ENCODE measurements at regions not wholly inside any gene's neighbourhood (a gene's known extent, or its start where the extent isn't known, plus 50 kb on each side); places are given as distances from the start of the nearest gene placed in this dataset.

DNA sequence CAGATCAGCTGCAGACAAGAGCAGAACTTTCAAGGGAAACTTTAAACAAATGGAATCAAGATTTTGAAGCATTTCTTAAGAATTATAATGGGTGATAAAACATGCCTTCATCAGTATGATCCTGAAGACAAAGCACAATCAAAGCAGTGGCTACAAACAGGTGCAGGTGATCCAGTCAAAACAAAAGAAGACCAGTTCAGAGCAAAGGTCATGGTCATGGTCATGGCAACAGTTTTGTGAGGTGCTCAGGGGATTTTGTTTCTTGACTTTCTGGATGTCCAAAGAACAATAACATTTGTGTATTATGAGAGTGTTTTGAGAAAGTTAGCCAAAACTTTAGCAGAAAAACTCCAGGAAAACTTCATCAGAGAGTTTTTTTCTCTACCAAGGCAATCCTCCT is 681.7 kb upstream of the PTBP2 start:
- TF ChIP-seq EZH2 (IDR thresholded peaks at IDR 0.05; ENCODE audit: insufficient read depth, poor library complexity, severe bottlenecking) (no peak), EZH2phosphoT487 (IDR thresholded peaks at IDR 0.05; ENCODE audit: insufficient read depth, low read depth) (no peak)
